Adrenal gland (tissue), 9 donors: ENCODE measurements at regions not wholly inside any gene's neighbourhood (a gene's known extent, or its start where the extent isn't known, plus 50 kb on each side); places are given as distances from the start of the nearest gene placed in this dataset.

Experiments
- DNase-seq, 7 donors: peaks; one replicate each; pipeline ENCODE4 v3.0.0-alpha.2; 2019 to 2020
- H3K27ac ChIP-seq, 5 donors: fragments of 200-600 bp; sonication (generic) in 4 of 5; 1 replicate in 3 of 5; 2 replicates in 2 of 5; pipeline versions ENCODE4 v1.5.1 to v1.8.0; 2016 to 2020; ENCODE audit warnings: mild to moderate bottlenecking in 1 of 5
- H3K27me3 ChIP-seq: fragments of 200-600 bp; 2 replicates; pipeline ENCODE4 v1.8.0; 2021
- H3K36me3 ChIP-seq, 2 donors: fragments of 200-600 bp; replicated peaks in 1 of 2; 1 replicate in 1 of 2; 2 replicates in 1 of 2; pipeline versions ENCODE4 v1.5.1 to v1.8.0; 2018 to 2022
- H3K4me1 ChIP-seq, 2 donors: fragments of 200-600 bp; replicated peaks in 1 of 2; 1 replicate in 1 of 2; 2 replicates in 1 of 2; pipeline versions ENCODE4 v1.5.1 to v1.8.0; 2018 to 2021
- H3K4me3 ChIP-seq, 4 donors: fragments of 200-600 bp; sonication (generic) in 3 of 4; one replicate each; pipeline ENCODE4 v1.5.1; 2016 to 2018
- H3K9me3 ChIP-seq, 3 donors: fragments of 200-600 bp; sonication (generic) in 1 of 3; replicated peaks in 1 of 3; 1 replicate in 2 of 3; 2 replicates in 1 of 3; pipeline versions ENCODE4 v1.5.1 to v1.8.0; 2016 to 2021
- CTCF ChIP-seq, 6 experiments: fragments of 450-650 bp in 4 of 6; fragments of 200-600 bp in 2 of 6; sonication (generic) in 1 of 6; IDR thresholded peaks; 1 replicate in 5 of 6; 2 replicates in 1 of 6; pipeline versions ENCODE4 v1.5.1 to v1.8.0; 2016 to 2021; ENCODE audit warnings: antibody characterized with exemption in 6 of 6, mild to moderate bottlenecking in 2 of 6, moderate library complexity in 1 of 6
- POLR2A ChIP-seq, 2 donors: fragments of 450-650 bp; IDR thresholded peaks; one replicate each; pipeline ENCODE4 v1.6.1; 2017; ENCODE audit warnings: antibody characterized with exemption in 2 of 2, mild to moderate bottlenecking in 2 of 2, moderate library complexity in 1 of 2
- WGBS, 4 donors: extraction: QIAGEN DNeasy Blood & Tissue Kit in 2 of 4; methylation state at CpG; one replicate each; pipeline versions ENCODE4 v1.1.5 to v1.1.7; 2013 to 2017; 5-methylcytosine and 5-hydroxymethylcytosine counted together
- intact Hi-C, 2 donors: fragments of 100-400 bp; cut with DNase I; formaldehyde crosslinking; loops; one replicate each; pipeline versions ENCODE4 v1.14.1 to v1.15.0; 2022 to 2023
- donor health status: healthy with polysubstance abuse.
- donor health status: Bipolar disorder and iron deficiency.
- donor health status: DM: yes; HTN: yes; CAD: no.
- donor health status: DM: no; HTN: no; CAD: no.
- donor health status: DM: no; HTN: no; CAD: no.

GRCh38 chr1:208318150-208318734, 74.1 kb upstream of the PLXNA2 start:
- Histone ChIP-seq H3K27ac (no peak overlapping the region), H3K9me3 (no peaks in the 10 kb centered on the region), H3K4me1 (no peaks in the 10 kb centered on the region), H3K27me3 (peaks cover 4% of the 10 kb centered on the region), H3K36me3 (no peaks in the 10 kb centered on the region), H3K4me3 (no peak overlapping the region)
- intact Hi-C loops, result no loop called here
- DNase-seq, result no peak
- TF ChIP-seq CTCF (IDR thresholded peaks at IDR 0.05), result no peak
- TF ChIP-seq POLR2A (IDR thresholded peaks at IDR 0.05), result no peak
- WGBS, 4 donors, result 59 to 81% (median 71%) methylated on average over 2 of the region's 2 CpGs

GRCh38 chr1:208324005-208324404, 79.8 kb upstream of the PLXNA2 start:
- no peaks in the 10 kb centered on the region for H3K9me3 ChIP-seq
- H3K4me3 ChIP-seq, result no peak overlapping the region
- TF ChIP-seq POLR2A (IDR thresholded peaks at IDR 0.05), result no peak
- H3K27ac ChIP-seq, result no peak overlapping the region
- DNase-seq, result no peak
- no peaks in the 10 kb centered on the region for H3K36me3 ChIP-seq
- no peaks in the 10 kb centered on the region for H3K4me1 ChIP-seq
- no peaks in the 10 kb centered on the region for H3K27me3 ChIP-seq
- intact Hi-C loops, result no loop called here
- 73 to 84% (median 82%) methylated on average over 7 of the region's 7 CpGs for WGBS, 4 donors

GRCh38 chr1:208326033-208326432, 81.8 kb upstream of the PLXNA2 start:
- Histone ChIP-seq H3K9me3 (no peaks in the 10 kb centered on the region), H3K36me3 (no peaks in the 10 kb centered on the region), H3K27ac (no peak overlapping the region), H3K27me3 (no peaks in the 10 kb centered on the region), H3K4me3 (no peak overlapping the region), H3K4me1 (no peaks in the 10 kb centered on the region)
- TF ChIP-seq CTCF (IDR thresholded peaks at IDR 0.05) (no peak), POLR2A (IDR thresholded peaks at IDR 0.05) (no peak)
- intact Hi-C loops, result no loop called here
- WGBS, 4 donors, result 50 to 80% (median 60%) methylated on average over 1 of the region's 1 CpG
- DNase-seq, result no peak

- TF ChIP-seq POLR2A (IDR thresholded peaks at IDR 0.05), result no peak
- TF ChIP-seq CTCF (IDR thresholded peaks at IDR 0.05), result no peak
- Histone ChIP-seq H3K4me3 (no peak overlapping the region), H3K27ac (no peak overlapping the region), H3K4me1 (peaks cover 4 to 10% of the 10 kb centered on the region in 2 donors), H3K36me3 (no peaks in the 10 kb centered on the region), H3K27me3 (no peaks in the 10 kb centered on the region), H3K9me3 (no peaks in the 10 kb centered on the region)
- DNase-seq, result no peak
- WGBS, 4 donors, result 76 to 83% (median 79%) methylated on average over 2 of the region's 2 CpGs
- intact Hi-C loops, result no loop called here
Observed at GRCh38 chr1:208329300-208329699, 85.1 kb upstream of the PLXNA2 start.

- intact Hi-C loops, result no loop called here
- Histone ChIP-seq H3K36me3 (no peaks in the 10 kb centered on the region), H3K4me1 (peaks cover 4 to 10% of the 10 kb centered on the region in 2 donors), H3K27me3 (no peaks in the 10 kb centered on the region), H3K9me3 (no peaks in the 10 kb centered on the region), H3K4me3 (no peak overlapping the region), H3K27ac (no peak overlapping the region)
- 72 to 80% (median 78%) methylated on average over 6 of the region's 6 CpGs for WGBS, 4 donors
- no peak for TF ChIP-seq CTCF (IDR thresholded peaks at IDR 0.05)
- TF ChIP-seq POLR2A (IDR thresholded peaks at IDR 0.05), result no peak
- DNase-seq, result no peak
Observed at GRCh38 chr1:208332036-208332773, 88.0 kb upstream of the PLXNA2 start.
